HUDEP-2 (cell line): ENCODE measurements at regions not wholly inside any gene's neighbourhood (a gene's known extent, or its start where the extent isn't known, plus 50 kb on each side); places are given as distances from the start of the nearest gene placed in this dataset.

Source experiments
- DNase-seq, 76 experiments: peaks; one replicate each; lab custom pipeline; 2025; ENCODE audit not compliant: unreplicated experiment in 76 of 76; lab: John Stamatoyannopoulos, UW

GRCh38 chr9:71218774-71219173 is 97.4 kb upstream of the TRPM3 start:
- peak in 1 of 76 experiments; percentile 0 for DNase-seq

GRCh38 chr9:71213633-71214032 is 92.2 kb upstream of the TRPM3 start:
- no peak for DNase-seq

- DNase-seq = no peak
Measured at GRCh38 chr9:71210326-71210725, 88.9 kb upstream of the TRPM3 start.

- no peak for DNase-seq
Measured at GRCh38 chr9:71209890-71210289, 88.5 kb upstream of the TRPM3 start.

- no peak for DNase-seq
Measured at GRCh38 chr9:71202931-71203330, 81.5 kb upstream of the TRPM3 start.

GRCh38 chr9:71191708-71192107 is 70.3 kb upstream of the TRPM3 start:
- DNase-seq = no peak

- DNase-seq = no peak
Measured at GRCh38 chr9:71183251-71183650, 61.8 kb upstream of the TRPM3 start.

GRCh38 chr9:71179183-71179582 is 57.8 kb upstream of the TRPM3 start:
- DNase-seq = no peak

GRCh38 chr9:71177901-71178300 is 56.5 kb upstream of the TRPM3 start:
- no peak for DNase-seq

- DNase-seq = no peak
Measured at GRCh38 chr9:71171517-71171916, 50.1 kb upstream of the TRPM3 start.
